WTC11 (cell line): ENCODE measurements at regions not wholly inside any gene's neighbourhood (a gene's known extent, or its start where the extent isn't known, plus 50 kb on each side); places are given as distances from the start of the nearest gene placed in this dataset.

ENCODE experiments used
- STAT6 ChIP-seq: sonication (generic); formaldehyde crosslinking; conservative IDR thresholded peaks from 2 replicates; pipeline ENCODE4 v1.8.1; 2023; ENCODE audit warnings: mild to moderate bottlenecking, low read depth, missing genetic modification reagents, moderate library complexity
- TEAD4 ChIP-seq: sonication (generic); formaldehyde crosslinking; IDR thresholded peaks from 2 replicates; pipeline ENCODE4 v1.8.0; 2022; ENCODE audit warnings: mild to moderate bottlenecking, missing genetic modification reagents

GRCh38 chr16:81155769-81156168 lies 59.6 kb upstream of the GCSH start:
- TF ChIP-seq STAT6 (CRISPR knock-in tag) (no peak), TEAD4 (no peak)
